ENCODE measurements at regions not wholly inside any gene's neighbourhood (a gene's known extent, or its start where the extent isn't known, plus 50 kb on each side); places are given as distances from the start of the nearest gene placed in this dataset.

- DNase-seq: no peak
Observed at GRCh38 chr9:134251296-134252069, 74.8 kb upstream of the RXRA start.

- DNase-seq: no peak
Observed at GRCh38 chr9:134252084-134252830, 74.0 kb upstream of the RXRA start.

GRCh38 chr9:134253606-134254205, 72.5 kb upstream of the RXRA start:
- no peak for DNase-seq

GRCh38 chr9:134258332-134258731, 67.9 kb upstream of the RXRA start:
- no peak for DNase-seq

GRCh38 chr9:134258828-134259546, 67.3 kb upstream of the RXRA start:
- no peak for DNase-seq

- no peak for DNase-seq
Observed at GRCh38 chr9:134259708-134260107, 66.5 kb upstream of the RXRA start.

GRCh38 chr9:134260801-134261200, 65.5 kb upstream of the RXRA start:
- no peak for DNase-seq

GRCh38 chr9:134262035-134262434, 64.2 kb upstream of the RXRA start:
- no peak for DNase-seq

- DNase-seq: no peak
Observed at GRCh38 chr9:134263596-134263995, 62.7 kb upstream of the RXRA start.

- no peak for DNase-seq
Observed at GRCh38 chr9:134264169-134264568, 62.1 kb upstream of the RXRA start.

- DNase-seq: no peak
Observed at GRCh38 chr9:134265078-134265477, 61.2 kb upstream of the RXRA start.

GRCh38 chr9:134266418-134266817, 59.8 kb upstream of the RXRA start:
- no peak for DNase-seq

GRCh38 chr9:134267305-134267880, 58.9 kb upstream of the RXRA start:
- no peak for DNase-seq

GRCh38 chr9:134267881-134268724, 58.2 kb upstream of the RXRA start:
- DNase-seq: no peak

- DNase-seq: no peak
Observed at GRCh38 chr9:134268747-134269146, 57.5 kb upstream of the RXRA start.

GRCh38 chr9:134271338-134272301, 54.6 kb upstream of the RXRA start:
- no peak for DNase-seq

GRCh38 chr9:134272302-134273023, 53.8 kb upstream of the RXRA start:
- DNase-seq: no peak

- DNase-seq: no peak
Observed at GRCh38 chr9:134273647-134274046, 52.6 kb upstream of the RXRA start.

- no peak for DNase-seq
Observed at GRCh38 chr9:134275375-134275774, 50.9 kb upstream of the RXRA start.
